ENCODE measurements at regions not wholly inside any gene's neighbourhood (a gene's known extent, or its start where the extent isn't known, plus 50 kb on each side); places are given as distances from the start of the nearest gene placed in this dataset.

DNA sequence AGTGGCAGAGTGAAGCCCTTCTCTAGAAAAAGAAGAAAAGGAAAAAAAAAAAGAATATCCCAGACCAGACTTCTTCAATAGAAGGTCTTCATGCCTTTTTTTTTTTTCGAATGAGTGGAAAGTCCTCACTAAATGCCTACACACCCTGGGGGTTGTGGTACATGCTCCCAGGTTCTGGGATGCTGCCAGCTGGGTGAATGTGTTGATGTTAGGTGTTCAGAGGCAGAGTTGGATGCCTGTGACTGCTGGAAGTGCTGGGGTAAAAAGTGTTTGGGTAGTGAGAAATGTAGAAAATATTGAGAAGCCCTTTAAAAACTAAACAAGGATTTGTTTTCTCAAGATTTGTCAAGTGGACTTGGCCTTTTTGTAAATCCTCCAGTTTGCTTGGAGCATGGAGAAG is 318.6 kb downstream of the SLC4A3 start:
- Mint-ChIP-seq H3K9me3 (ENCODE audit: unreplicated experiment) (no peaks in the 10 kb centered on the region), H3K27ac (ENCODE audit: low read depth, unreplicated experiment) (no peak overlapping the region), H3K4me1 (ENCODE audit: insufficient read depth, unreplicated experiment) (peaks cover 7% of the 10 kb centered on the region), H3K36me3 (ENCODE audit: insufficient read depth, unreplicated experiment) (no peaks in the 10 kb centered on the region), H3K4me3 (ENCODE audit: unreplicated experiment) (no peak overlapping the region), H3K27me3 (ENCODE audit: insufficient read depth, unreplicated experiment) (no peaks in the 10 kb centered on the region)
- TF ChIP-seq, protein P1, sequence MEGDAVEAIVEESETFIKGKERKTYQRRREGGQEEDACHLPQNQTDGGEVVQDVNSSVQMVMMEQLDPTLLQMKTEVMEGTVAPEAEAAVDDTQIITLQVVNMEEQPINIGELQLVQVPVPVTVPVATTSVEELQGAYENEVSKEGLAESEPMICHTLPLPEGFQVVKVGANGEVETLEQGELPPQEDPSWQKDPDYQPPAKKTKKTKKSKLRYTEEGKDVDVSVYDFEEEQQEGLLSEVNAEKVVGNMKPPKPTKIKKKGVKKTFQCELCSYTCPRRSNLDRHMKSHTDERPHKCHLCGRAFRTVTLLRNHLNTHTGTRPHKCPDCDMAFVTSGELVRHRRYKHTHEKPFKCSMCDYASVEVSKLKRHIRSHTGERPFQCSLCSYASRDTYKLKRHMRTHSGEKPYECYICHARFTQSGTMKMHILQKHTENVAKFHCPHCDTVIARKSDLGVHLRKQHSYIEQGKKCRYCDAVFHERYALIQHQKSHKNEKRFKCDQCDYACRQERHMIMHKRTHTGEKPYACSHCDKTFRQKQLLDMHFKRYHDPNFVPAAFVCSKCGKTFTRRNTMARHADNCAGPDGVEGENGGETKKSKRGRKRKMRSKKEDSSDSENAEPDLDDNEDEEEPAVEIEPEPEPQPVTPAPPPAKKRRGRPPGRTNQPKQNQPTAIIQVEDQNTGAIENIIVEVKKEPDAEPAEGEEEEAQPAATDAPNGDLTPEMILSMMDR (IDR thresholded peaks at IDR 0.05; ENCODE audit: unreplicated experiment): no peak
- CTCF ChIA-PET: no interaction called here
- DNase-seq (ENCODE audit: unreplicated experiment): no peak
- POLR2A ChIA-PET: no interaction called here
- intact Hi-C loops (cut with micrococcal nuclease): no loop called here
- BruUV-seq (replicated peaks): no TSS peak

DNA sequence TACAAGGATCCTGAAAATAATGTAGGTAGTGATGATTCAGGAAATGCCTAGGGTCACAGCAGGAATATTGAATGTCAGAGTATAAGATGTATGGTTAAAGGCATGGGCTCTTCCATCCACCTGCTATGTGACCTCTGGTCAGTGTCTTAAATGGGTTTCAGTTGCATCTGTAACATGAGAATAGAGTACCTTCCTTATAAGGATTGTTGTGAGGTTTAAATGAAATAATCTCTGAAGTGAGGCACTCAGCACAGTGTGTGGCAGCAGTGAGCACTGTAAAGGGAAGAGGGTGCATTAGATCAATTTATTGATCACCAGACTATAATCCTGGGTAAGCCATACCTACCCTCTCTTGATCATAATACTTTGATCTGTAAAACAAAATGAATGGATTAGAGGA is 319.1 kb downstream of the SLC4A3 start:
- Mint-ChIP-seq H3K27me3 (ENCODE audit: insufficient read depth, unreplicated experiment) (no peaks in the 10 kb centered on the region), H3K36me3 (ENCODE audit: insufficient read depth, unreplicated experiment) (no peaks in the 10 kb centered on the region), H3K27ac (ENCODE audit: low read depth, unreplicated experiment) (no peak overlapping the region), H3K9me3 (ENCODE audit: unreplicated experiment) (no peaks in the 10 kb centered on the region), H3K4me1 (ENCODE audit: insufficient read depth, unreplicated experiment) (peaks cover 7% of the 10 kb centered on the region), H3K4me3 (ENCODE audit: unreplicated experiment) (no peak overlapping the region)
- no peak for DNase-seq (ENCODE audit: unreplicated experiment)
- TF ChIP-seq, protein P1 (IDR thresholded peaks at IDR 0.05; ENCODE audit: unreplicated experiment): no peak
- CTCF ChIA-PET: no interaction called here
- POLR2A ChIA-PET: no interaction called here
- BruUV-seq (replicated peaks): no TSS peak
- intact Hi-C loops (cut with micrococcal nuclease): no loop called here

DNA sequence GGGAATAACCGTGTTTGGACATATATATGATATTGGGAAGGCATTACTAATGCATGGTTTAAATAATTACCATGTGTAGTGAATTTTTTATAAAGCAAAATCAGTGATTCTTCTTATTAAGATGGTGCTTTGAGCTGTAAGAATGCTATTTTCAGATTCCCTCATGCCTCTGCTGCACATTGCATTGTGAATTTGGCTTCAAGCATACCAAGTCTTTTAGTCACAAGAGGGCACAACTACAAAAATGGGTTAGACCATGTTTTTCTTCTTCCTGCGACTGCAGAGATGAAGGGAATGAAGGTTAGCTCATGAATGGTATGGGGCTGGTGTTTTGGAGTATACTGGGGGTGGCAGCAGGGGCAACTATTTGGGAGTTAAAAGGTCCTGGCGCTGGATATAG is 320.1 kb downstream of the SLC4A3 start:
- DNase-seq (ENCODE audit: unreplicated experiment): no peak

DNA sequence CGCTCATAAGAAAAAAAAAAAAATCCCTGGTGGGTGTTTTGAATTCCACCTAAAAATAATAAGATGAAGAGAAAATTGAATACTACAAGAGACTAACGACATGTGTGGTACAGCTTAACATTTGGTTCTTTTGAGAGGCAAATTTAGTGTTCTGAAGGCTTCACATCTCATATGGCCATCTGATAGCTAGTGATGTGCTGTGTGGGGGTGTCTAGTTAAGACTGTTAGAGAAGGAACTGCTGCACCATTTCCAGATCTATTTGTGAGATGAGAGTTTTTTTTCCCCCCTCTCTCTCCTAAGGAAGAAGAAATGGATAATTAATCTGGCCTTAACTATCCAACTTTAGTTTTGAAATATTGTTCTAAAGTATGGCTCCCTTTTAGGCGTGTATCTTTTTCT is 321.6 kb downstream of the SLC4A3 start:
- CTCF ChIA-PET: no interaction called here
- Mint-ChIP-seq H3K27me3 (ENCODE audit: insufficient read depth, unreplicated experiment) (no peaks in the 10 kb centered on the region), H3K36me3 (ENCODE audit: insufficient read depth, unreplicated experiment) (no peaks in the 10 kb centered on the region), H3K9me3 (ENCODE audit: unreplicated experiment) (no peaks in the 10 kb centered on the region), H3K4me1 (ENCODE audit: insufficient read depth, unreplicated experiment) (peaks cover 7% of the 10 kb centered on the region), H3K27ac (ENCODE audit: low read depth, unreplicated experiment) (no peak overlapping the region), H3K4me3 (ENCODE audit: unreplicated experiment) (no peak overlapping the region)
- POLR2A ChIA-PET: interaction anchor here (1.0 kb wide), 1 partner anchor 1622 kb away, joined by 3 read pairs; no protein-coding TSS in a partner anchor
- TF ChIP-seq, protein P1 (IDR thresholded peaks at IDR 0.05; ENCODE audit: unreplicated experiment): no peak
- intact Hi-C loops (cut with micrococcal nuclease): no loop called here
- DNase-seq (ENCODE audit: unreplicated experiment): no peak
- no TSS peak for BruUV-seq (replicated peaks)

More for the DNA sequence above, 320.1 kb downstream of the SLC4A3 start:
- H3K4me1 Mint-ChIP-seq (ENCODE audit: insufficient read depth, unreplicated experiment): peaks cover 7% of the 10 kb centered on the region
- no peaks in the 10 kb centered on the region for H3K9me3 Mint-ChIP-seq (ENCODE audit: unreplicated experiment)
- no peak overlapping the region for H3K27ac Mint-ChIP-seq (ENCODE audit: low read depth, unreplicated experiment)
- H3K36me3 Mint-ChIP-seq (ENCODE audit: insufficient read depth, unreplicated experiment): no peaks in the 10 kb centered on the region
- no TSS peak for BruUV-seq (replicated peaks)
- intact Hi-C loops (cut with micrococcal nuclease): no loop called here
- TF ChIP-seq, protein P1 (IDR thresholded peaks at IDR 0.05; ENCODE audit: unreplicated experiment): no peak
- CTCF ChIA-PET: no interaction called here
- POLR2A ChIA-PET: interaction anchor here (0.6 to 0.8 kb wide), 3 partner anchors 10 to 1037 kb away, joined by 3 read pairs; no protein-coding TSS in a partner anchor
- no peaks in the 10 kb centered on the region for H3K27me3 Mint-ChIP-seq (ENCODE audit: insufficient read depth, unreplicated experiment)
- H3K4me3 Mint-ChIP-seq (ENCODE audit: unreplicated experiment): no peak overlapping the region
